ENCODE measurements at regions not wholly inside any gene's neighbourhood (a gene's known extent, or its start where the extent isn't known, plus 50 kb on each side); places are given as distances from the start of the nearest gene placed in this dataset.
A peak's percentile ranks its signal among the peaks of the same experiment; 100 is the strongest.

GRCh38 chr1:173424143-173424542 lies 53.0 kb upstream of the PRDX6 start:
- Histone ChIP-seq H3K9me3 (ENCODE audit: control insufficient read depth, insufficient read depth, low read depth, low read length) (no peaks in the 10 kb centered on the region), H3K9ac (ENCODE audit: insufficient read depth, low read length) (no peak overlapping the region), H3K79me2 (ENCODE audit: control insufficient read depth, insufficient read depth, low read length) (no peaks in the 10 kb centered on the region), H2AFZ (ENCODE audit: low read length) (no peak overlapping the region), H4K20me1 (ENCODE audit: control insufficient read depth, extremely low read depth, insufficient read depth, low read length) (no peaks in the 10 kb centered on the region), H3K27me3 (ENCODE audit: control insufficient read depth, insufficient read depth, low read length) (no peaks in the 10 kb centered on the region), H3K4me3 (replicated peaks in 1 of 4; ENCODE audit: control extremely low read depth in 1 of 4, insufficient read depth in 1 of 4, low read depth in 3 of 4, low read length in 4 of 4) (no peak overlapping the region), H3K4me1 (ENCODE audit: control insufficient read depth, extremely low read depth, insufficient read depth, low read length) (no peaks in the 10 kb centered on the region), H3K27ac (ENCODE audit: insufficient read depth, low read length) (no peak overlapping the region), H3K36me3 (ENCODE audit: control insufficient read depth, insufficient read depth, low read length) (no peaks in the 10 kb centered on the region), H3K4me2 (ENCODE audit: extremely low read depth, insufficient read depth, low read length) (no peak overlapping the region)
- DNase-seq (ENCODE audit: low read depth in 2 of 2), result no peak
- no peak for TF ChIP-seq CTCF (conservative IDR thresholded peaks at IDR 0.05 in 1 of 2, IDR thresholded peaks at IDR 0.05 in 1 of 2; ENCODE audit: low read depth in 1 of 2, low read length in 2 of 2)
- no peak for TF ChIP-seq EZH2 (IDR thresholded peaks at IDR 0.05; ENCODE audit: low read length, missing control alignments)

- H3K27ac ChIP-seq (ENCODE audit: insufficient read depth, low read length), result no peak overlapping the region
- DNase-seq (ENCODE audit: low read depth in 2 of 2), result peak; percentile 37 to 57
Observed at GRCh38 chr1:173424782-173425407, 52.2 kb upstream of the PRDX6 start.

GRCh38 chr1:173426057-173426456 lies 51.1 kb upstream of the PRDX6 start:
- DNase-seq (ENCODE audit: low read depth in 2 of 2), result no peak
- no peaks in the 10 kb centered on the region for H3K9me3 ChIP-seq (ENCODE audit: control insufficient read depth, insufficient read depth, low read depth, low read length)
- H4K20me1 ChIP-seq (ENCODE audit: control insufficient read depth, extremely low read depth, insufficient read depth, low read length), result no peaks in the 10 kb centered on the region
- H3K4me2 ChIP-seq (ENCODE audit: extremely low read depth, insufficient read depth, low read length), result no peak overlapping the region
- no peak overlapping the region for H2AFZ ChIP-seq (ENCODE audit: low read length)
- no peaks in the 10 kb centered on the region for H3K27me3 ChIP-seq (ENCODE audit: control insufficient read depth, insufficient read depth, low read length)
- no peaks in the 10 kb centered on the region for H3K36me3 ChIP-seq (ENCODE audit: control insufficient read depth, insufficient read depth, low read length)
- TF ChIP-seq EZH2 (IDR thresholded peaks at IDR 0.05; ENCODE audit: low read length, missing control alignments) (no peak), CTCF (conservative IDR thresholded peaks at IDR 0.05 in 1 of 2, IDR thresholded peaks at IDR 0.05 in 1 of 2; ENCODE audit: low read depth in 1 of 2, low read length in 2 of 2) (no peak)
- no peak overlapping the region for H3K4me3 ChIP-seq (replicated peaks in 1 of 4; ENCODE audit: control extremely low read depth in 1 of 4, insufficient read depth in 1 of 4, low read depth in 3 of 4, low read length in 4 of 4)
- no peaks in the 10 kb centered on the region for H3K79me2 ChIP-seq (ENCODE audit: control insufficient read depth, insufficient read depth, low read length)
- H3K9ac ChIP-seq (ENCODE audit: insufficient read depth, low read length), result no peak overlapping the region
- H3K27ac ChIP-seq (ENCODE audit: insufficient read depth, low read length), result no peak overlapping the region
- peaks cover 7% of the 10 kb centered on the region for H3K4me1 ChIP-seq (ENCODE audit: control insufficient read depth, extremely low read depth, insufficient read depth, low read length)

More at GRCh38 chr1:173424782-173425407, 52.2 kb upstream of the PRDX6 start:
- Histone ChIP-seq H3K27me3 (ENCODE audit: control insufficient read depth, insufficient read depth, low read length) (no peaks in the 10 kb centered on the region), H3K9me3 (ENCODE audit: control insufficient read depth, insufficient read depth, low read depth, low read length) (no peaks in the 10 kb centered on the region), H4K20me1 (ENCODE audit: control insufficient read depth, extremely low read depth, insufficient read depth, low read length) (no peaks in the 10 kb centered on the region), H3K79me2 (ENCODE audit: control insufficient read depth, insufficient read depth, low read length) (no peaks in the 10 kb centered on the region), H3K4me3 (replicated peaks in 1 of 4; ENCODE audit: control extremely low read depth in 1 of 4, insufficient read depth in 1 of 4, low read depth in 3 of 4, low read length in 4 of 4) (no peak overlapping the region), H2AFZ (ENCODE audit: low read length) (no peak overlapping the region), H3K36me3 (ENCODE audit: control insufficient read depth, insufficient read depth, low read length) (no peaks in the 10 kb centered on the region), H3K4me1 (ENCODE audit: control insufficient read depth, extremely low read depth, insufficient read depth, low read length) (peaks cover 4% of the 10 kb centered on the region), H3K4me2 (ENCODE audit: extremely low read depth, insufficient read depth, low read length) (no peak overlapping the region), H3K9ac (ENCODE audit: insufficient read depth, low read length) (no peak overlapping the region)
- TF ChIP-seq EZH2 (IDR thresholded peaks at IDR 0.05; ENCODE audit: low read length, missing control alignments) (no peak), CTCF (conservative IDR thresholded peaks at IDR 0.05 in 1 of 2, IDR thresholded peaks at IDR 0.05 in 1 of 2; ENCODE audit: low read depth in 1 of 2, low read length in 2 of 2) (no peak)

All from fibroblast of lung (primary cell).